ENCODE measurements at regions not wholly inside any gene's neighbourhood (a gene's known extent, or its start where the extent isn't known, plus 50 kb on each side); places are given as distances from the start of the nearest gene placed in this dataset.

DNA sequence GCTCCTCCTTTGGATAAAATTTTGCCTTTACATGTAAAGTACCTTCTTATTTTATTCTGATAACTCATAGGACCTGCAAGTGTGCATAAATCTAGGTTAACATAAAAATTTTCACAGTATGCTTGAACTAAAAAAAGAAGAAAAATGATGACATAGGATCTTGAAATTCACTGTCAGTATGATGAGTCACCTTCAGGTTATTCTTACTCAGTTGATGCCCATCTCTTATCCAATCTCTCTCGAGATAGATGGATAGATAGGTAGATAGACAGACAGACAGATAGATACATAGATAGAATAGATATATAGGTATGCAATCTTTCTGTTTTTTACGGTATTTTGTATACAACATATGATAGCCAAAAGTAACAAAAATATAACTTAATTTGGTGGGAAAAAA, 485.5 kb downstream of the NAF1 start (continued):
- TF ChIP-seq HDAC6 (IDR thresholded peaks at IDR 0.05; ENCODE audit: low read depth, low read length), result no peak
- TF ChIP-seq, protein P1, sequence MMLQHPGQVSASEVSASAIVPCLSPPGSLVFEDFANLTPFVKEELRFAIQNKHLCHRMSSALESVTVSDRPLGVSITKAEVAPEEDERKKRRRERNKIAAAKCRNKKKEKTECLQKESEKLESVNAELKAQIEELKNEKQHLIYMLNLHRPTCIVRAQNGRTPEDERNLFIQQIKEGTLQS (IDR thresholded peaks at IDR 0.05; ENCODE audit: insufficient read depth, low read depth, low read length), result no peak
- TF ChIP-seq, protein P2, sequence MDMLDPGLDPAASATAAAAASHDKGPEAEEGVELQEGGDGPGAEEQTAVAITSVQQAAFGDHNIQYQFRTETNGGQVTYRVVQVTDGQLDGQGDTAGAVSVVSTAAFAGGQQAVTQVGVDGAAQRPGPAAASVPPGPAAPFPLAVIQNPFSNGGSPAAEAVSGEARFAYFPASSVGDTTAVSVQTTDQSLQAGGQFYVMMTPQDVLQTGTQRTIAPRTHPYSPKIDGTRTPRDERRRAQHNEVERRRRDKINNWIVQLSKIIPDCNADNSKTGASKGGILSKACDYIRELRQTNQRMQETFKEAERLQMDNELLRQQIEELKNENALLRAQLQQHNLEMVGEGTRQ (IDR thresholded peaks at IDR 0.05; ENCODE audit: low read length), result no peak
- no peak for TF ChIP-seq ZNF274 (IDR thresholded peaks at IDR 0.05; ENCODE audit: borderline replicate concordance, extremely low read depth, low read length)
- TF ChIP-seq TBP (IDR thresholded peaks at IDR 0.05; ENCODE audit: low read depth, low read length), result no peak

Measured in H1 (cell line).